ENCODE measurements at regions not wholly inside any gene's neighbourhood (a gene's known extent, or its start where the extent isn't known, plus 50 kb on each side); places are given as distances from the start of the nearest gene placed in this dataset.

DNA sequence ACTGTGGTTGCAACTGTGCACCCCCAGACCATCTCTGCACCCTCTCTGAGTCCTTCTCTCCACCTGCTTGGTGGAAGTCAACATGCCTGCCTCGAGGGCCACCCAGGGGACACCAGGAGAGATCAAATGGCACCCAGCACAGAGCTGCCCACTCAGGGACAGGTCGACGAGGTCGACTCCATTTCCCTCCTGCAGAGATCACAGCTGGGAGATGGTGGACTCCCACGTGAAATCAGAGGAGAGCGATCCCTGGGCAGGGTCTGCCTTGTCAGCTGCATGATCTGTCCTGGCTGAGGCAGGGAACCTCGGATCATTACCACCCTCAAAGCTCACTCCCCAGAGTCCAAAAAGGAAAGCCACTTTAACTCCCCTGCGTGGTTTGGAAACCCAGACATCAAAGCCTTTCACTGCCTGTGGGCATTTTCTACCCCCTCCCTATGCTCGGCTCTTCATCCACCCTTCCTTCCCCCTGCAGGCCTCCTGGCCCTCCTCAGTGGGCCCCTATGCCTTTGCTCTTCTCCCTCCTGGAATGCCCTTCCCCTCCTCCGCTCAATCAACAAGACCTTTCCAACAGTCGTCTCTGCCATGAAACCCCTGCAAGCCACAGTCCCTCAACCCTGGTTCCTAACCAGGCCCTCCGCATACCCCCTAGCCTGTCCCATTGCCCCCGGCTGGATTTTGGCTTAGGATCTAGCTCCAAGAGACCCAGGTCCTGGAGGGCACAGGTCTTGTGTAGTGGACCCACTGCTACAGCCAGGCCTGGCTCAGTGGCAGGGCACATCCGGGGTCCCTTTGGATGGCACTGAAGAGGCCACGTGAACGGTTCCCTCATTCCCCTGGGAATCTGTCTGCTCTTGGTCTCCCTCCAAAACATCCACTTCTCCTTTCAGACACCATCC lies 103.8 kb upstream of the RPL38 start (continued):
- no peak for TF ChIP-seq JUND (IDR thresholded peaks at IDR 0.05; ENCODE audit: low read length)
- TF ChIP-seq SRF (IDR thresholded peaks at IDR 0.05; ENCODE audit: low read depth, low read length), result no peak
- TF ChIP-seq KDM1A (IDR thresholded peaks at IDR 0.05; ENCODE audit: borderline replicate concordance, low read length), result no peak
- no peak for TF ChIP-seq JUN (IDR thresholded peaks at IDR 0.05; ENCODE audit: low read depth, low read length)
